ENCODE measurements at regions not wholly inside any gene's neighbourhood (a gene's known extent, or its start where the extent isn't known, plus 50 kb on each side); places are given as distances from the start of the nearest gene placed in this dataset.

- TF ChIP-seq, protein P1, sequence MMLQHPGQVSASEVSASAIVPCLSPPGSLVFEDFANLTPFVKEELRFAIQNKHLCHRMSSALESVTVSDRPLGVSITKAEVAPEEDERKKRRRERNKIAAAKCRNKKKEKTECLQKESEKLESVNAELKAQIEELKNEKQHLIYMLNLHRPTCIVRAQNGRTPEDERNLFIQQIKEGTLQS (IDR thresholded peaks at IDR 0.05; ENCODE audit: insufficient read depth, low read depth, low read length) = no peak
- no peak for TF ChIP-seq NRF1 (IDR thresholded peaks at IDR 0.05; ENCODE audit: low read depth, low read length)
- no peak for TF ChIP-seq POLR2A (IDR thresholded peaks at IDR 0.05; ENCODE audit: control extremely low read depth in 1 of 2, low read depth in 2 of 2, low read length in 2 of 2)
- TF ChIP-seq, protein P2, sequence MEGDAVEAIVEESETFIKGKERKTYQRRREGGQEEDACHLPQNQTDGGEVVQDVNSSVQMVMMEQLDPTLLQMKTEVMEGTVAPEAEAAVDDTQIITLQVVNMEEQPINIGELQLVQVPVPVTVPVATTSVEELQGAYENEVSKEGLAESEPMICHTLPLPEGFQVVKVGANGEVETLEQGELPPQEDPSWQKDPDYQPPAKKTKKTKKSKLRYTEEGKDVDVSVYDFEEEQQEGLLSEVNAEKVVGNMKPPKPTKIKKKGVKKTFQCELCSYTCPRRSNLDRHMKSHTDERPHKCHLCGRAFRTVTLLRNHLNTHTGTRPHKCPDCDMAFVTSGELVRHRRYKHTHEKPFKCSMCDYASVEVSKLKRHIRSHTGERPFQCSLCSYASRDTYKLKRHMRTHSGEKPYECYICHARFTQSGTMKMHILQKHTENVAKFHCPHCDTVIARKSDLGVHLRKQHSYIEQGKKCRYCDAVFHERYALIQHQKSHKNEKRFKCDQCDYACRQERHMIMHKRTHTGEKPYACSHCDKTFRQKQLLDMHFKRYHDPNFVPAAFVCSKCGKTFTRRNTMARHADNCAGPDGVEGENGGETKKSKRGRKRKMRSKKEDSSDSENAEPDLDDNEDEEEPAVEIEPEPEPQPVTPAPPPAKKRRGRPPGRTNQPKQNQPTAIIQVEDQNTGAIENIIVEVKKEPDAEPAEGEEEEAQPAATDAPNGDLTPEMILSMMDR (IDR thresholded peaks at IDR 0.05; ENCODE audit: control extremely low read depth in 1 of 3, insufficient read depth in 1 of 3, low read depth in 1 of 3, low read length in 3 of 3) = no peak
- TF ChIP-seq YY1 (IDR thresholded peaks at IDR 0.05; ENCODE audit: low read depth, low read length) = no peak
- TF ChIP-seq EZH2 (IDR thresholded peaks at IDR 0.05; ENCODE audit: low read depth, low read length, severe bottlenecking) = no peak
- no peak for TF ChIP-seq CEBPB (IDR thresholded peaks at IDR 0.05; ENCODE audit: low read depth, low read length)
- TF ChIP-seq RXRA (IDR thresholded peaks at IDR 0.05; ENCODE audit: insufficient read depth, low read depth, low read length) = no peak
- TF ChIP-seq SP4 (IDR thresholded peaks at IDR 0.05; ENCODE audit: low read length) = no peak
- no peak for TF ChIP-seq SIN3A (conservative IDR thresholded peaks at IDR 0.05 in 1 of 2, IDR thresholded peaks at IDR 0.05 in 1 of 2; ENCODE audit: low read depth in 1 of 2, low read length in 2 of 2)
- TF ChIP-seq KDM5A (IDR thresholded peaks at IDR 0.05; ENCODE audit: low read length) = no peak
- TF ChIP-seq CREB1 (IDR thresholded peaks at IDR 0.05) = no peak
Observed at GRCh38 chr20:11328839-11329238, 588.9 kb upstream of the BTBD3 start.

Data from H1 (cell line).